ENCODE measurements at regions not wholly inside any gene's neighbourhood (a gene's known extent, or its start where the extent isn't known, plus 50 kb on each side); places are given as distances from the start of the nearest gene placed in this dataset.

DNA sequence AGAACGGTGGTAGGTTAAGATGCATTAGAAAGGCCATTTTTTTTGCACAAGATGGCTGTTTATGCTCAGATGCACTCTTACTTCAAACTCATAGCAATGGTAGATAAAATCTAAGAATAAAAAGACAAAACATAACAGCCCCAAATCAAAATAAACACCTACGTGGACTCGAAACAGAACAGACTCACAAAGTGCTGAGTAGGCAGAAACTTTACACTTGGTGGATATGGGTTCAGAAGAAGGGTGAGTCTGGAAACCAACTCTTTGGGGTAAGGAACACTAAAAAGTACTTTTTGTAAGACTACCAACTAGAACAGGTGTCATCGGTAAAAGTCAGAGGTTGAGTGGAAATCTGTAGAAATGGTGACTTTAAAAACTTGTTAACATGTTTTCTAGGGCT is 468.2 kb downstream of the OTOL1 start:
- Mint-ChIP-seq H3K27ac (no peak overlapping the region), H3K27me3 (ENCODE audit: insufficient read depth, low read depth) (no peaks in the 10 kb centered on the region), H3K4me1 (no peaks in the 10 kb centered on the region), H3K4me3 (no peak overlapping the region), H3K9me3 (peaks cover 10% of the 10 kb centered on the region), H3K36me3 (peaks cover 2% of the 10 kb centered on the region)
- H3K36me3 ChIP-seq, result no peaks in the 10 kb centered on the region
- H2AFZ ChIP-seq (replicated peaks), result no peak overlapping the region
- no peak overlapping the region for H3K27ac ChIP-seq
- H3F3A ChIP-seq (ENCODE audit: low read depth), result no peaks in the 10 kb centered on the region
- H3K79me2 ChIP-seq (ENCODE audit: low read depth), result no peaks in the 10 kb centered on the region
- DNase-seq (ENCODE audit: low spot score), result no peak
- no peak overlapping the region for H3K9ac ChIP-seq
- no peak for TF ChIP-seq EZH2 (IDR thresholded peaks at IDR 0.05)
- TF ChIP-seq CTCF (IDR thresholded peaks at IDR 0.05), result no peak
- TF ChIP-seq EZH2phosphoT487 (IDR thresholded peaks at IDR 0.05), result no peak
- H3K4me1 ChIP-seq, result no peaks in the 10 kb centered on the region
- no peak overlapping the region for H3K4me2 ChIP-seq
- H3K27me3 ChIP-seq, result no peaks in the 10 kb centered on the region
- H3K9me3 ChIP-seq (ENCODE audit: low read depth), result no peaks in the 10 kb centered on the region
- no peak overlapping the region for H3K4me3 ChIP-seq
- H4K20me1 ChIP-seq (ENCODE audit: low read depth), result no peaks in the 10 kb centered on the region

- no peak overlapping the region for H3K27ac ChIP-seq
- H3K27me3 Mint-ChIP-seq (ENCODE audit: insufficient read depth, low read depth), result peaks cover 5% of the 10 kb centered on the region
- no peaks in the 10 kb centered on the region for H3K36me3 ChIP-seq
- H3K27me3 ChIP-seq, result no peaks in the 10 kb centered on the region
- H3K4me3 Mint-ChIP-seq, result no peak overlapping the region
- no peaks in the 10 kb centered on the region for H3K4me1 Mint-ChIP-seq
- H3F3A ChIP-seq (ENCODE audit: low read depth), result no peaks in the 10 kb centered on the region
- TF ChIP-seq EZH2phosphoT487 (IDR thresholded peaks at IDR 0.05), result no peak
- no peak for TF ChIP-seq CTCF (IDR thresholded peaks at IDR 0.05)
- no peak for TF ChIP-seq EZH2 (IDR thresholded peaks at IDR 0.05)
- H3K36me3 Mint-ChIP-seq, result no peaks in the 10 kb centered on the region
- no peaks in the 10 kb centered on the region for H3K4me1 ChIP-seq
- no peak overlapping the region for H3K27ac Mint-ChIP-seq
- no peak overlapping the region for H3K4me3 ChIP-seq
- no peaks in the 10 kb centered on the region for H3K79me2 ChIP-seq (ENCODE audit: low read depth)
- no peak overlapping the region for H3K4me2 ChIP-seq
- no peak overlapping the region for H3K9ac ChIP-seq
- H4K20me1 ChIP-seq (ENCODE audit: low read depth), result no peaks in the 10 kb centered on the region
- no peaks in the 10 kb centered on the region for H3K9me3 Mint-ChIP-seq
- no peak overlapping the region for H2AFZ ChIP-seq (replicated peaks)
- no peaks in the 10 kb centered on the region for H3K9me3 ChIP-seq (ENCODE audit: low read depth)
- no peak for DNase-seq (ENCODE audit: low spot score)
Observed at GRCh38 chr3:161969867-161970266, 473.3 kb downstream of the OTOL1 start.

GRCh38 chr3:161975201-161975600 is 478.6 kb downstream of the OTOL1 start:
- Histone ChIP-seq H3K9me3 (ENCODE audit: low read depth) (no peaks in the 10 kb centered on the region), H3K9ac (no peak overlapping the region), H3K79me2 (ENCODE audit: low read depth) (no peaks in the 10 kb centered on the region), H3K4me3 (no peak overlapping the region), H3K4me2 (no peak overlapping the region), H3F3A (ENCODE audit: low read depth) (no peaks in the 10 kb centered on the region), H3K27me3 (no peaks in the 10 kb centered on the region), H2AFZ (replicated peaks) (no peak overlapping the region), H3K27ac (no peak overlapping the region), H3K36me3 (no peaks in the 10 kb centered on the region), H4K20me1 (ENCODE audit: low read depth) (no peaks in the 10 kb centered on the region), H3K4me1 (no peaks in the 10 kb centered on the region)
- H3K27ac Mint-ChIP-seq, result no peak overlapping the region
- H3K36me3 Mint-ChIP-seq, result no peaks in the 10 kb centered on the region
- peaks cover 5% of the 10 kb centered on the region for H3K27me3 Mint-ChIP-seq (ENCODE audit: insufficient read depth, low read depth)
- no peaks in the 10 kb centered on the region for H3K9me3 Mint-ChIP-seq
- H3K4me1 Mint-ChIP-seq, result no peaks in the 10 kb centered on the region
- DNase-seq (ENCODE audit: low spot score), result no peak
- TF ChIP-seq CTCF (IDR thresholded peaks at IDR 0.05) (no peak), EZH2phosphoT487 (IDR thresholded peaks at IDR 0.05) (no peak), EZH2 (IDR thresholded peaks at IDR 0.05) (no peak)
- H3K4me3 Mint-ChIP-seq, result no peak overlapping the region

- Histone ChIP-seq H3K79me2 (ENCODE audit: low read depth) (no peaks in the 10 kb centered on the region), H3K4me2 (no peak overlapping the region)
Observed at GRCh38 chr3:161977063-161977462, 480.5 kb downstream of the OTOL1 start.

More at GRCh38 chr3:161977063-161977462, 480.5 kb downstream of the OTOL1 start:
- no peaks in the 10 kb centered on the region for H3K36me3 Mint-ChIP-seq
- no peaks in the 10 kb centered on the region for H3K4me1 Mint-ChIP-seq
- no peak overlapping the region for H3K27ac Mint-ChIP-seq
- Histone ChIP-seq H3F3A (ENCODE audit: low read depth) (no peaks in the 10 kb centered on the region), H3K36me3 (no peaks in the 10 kb centered on the region), H4K20me1 (ENCODE audit: low read depth) (no peaks in the 10 kb centered on the region), H3K4me3 (no peak overlapping the region), H3K9me3 (ENCODE audit: low read depth) (no peaks in the 10 kb centered on the region), H2AFZ (replicated peaks) (no peak overlapping the region), H3K27me3 (no peaks in the 10 kb centered on the region), H3K27ac (no peak overlapping the region), H3K9ac (no peak overlapping the region), H3K4me1 (no peaks in the 10 kb centered on the region)
- no peaks in the 10 kb centered on the region for H3K9me3 Mint-ChIP-seq
- no peak overlapping the region for H3K4me3 Mint-ChIP-seq
- peaks cover 5% of the 10 kb centered on the region for H3K27me3 Mint-ChIP-seq (ENCODE audit: insufficient read depth, low read depth)
- DNase-seq (ENCODE audit: low spot score), result no peak
- no peak for TF ChIP-seq EZH2phosphoT487 (IDR thresholded peaks at IDR 0.05)
- no peak for TF ChIP-seq CTCF (IDR thresholded peaks at IDR 0.05)
- TF ChIP-seq EZH2 (IDR thresholded peaks at IDR 0.05), result no peak
